Endothelial cell (in vitro differentiated cells): ENCODE measurements at regions not wholly inside any gene's neighbourhood (a gene's known extent, or its start where the extent isn't known, plus 50 kb on each side); places are given as distances from the start of the nearest gene placed in this dataset.

Experiments used
- DNase-seq: peaks from one replicate; pipeline ENCODE4 v3.0.0; 2021; ENCODE audit warnings: low spot score
- H3K27ac Mint-ChIP-seq: one replicate; pipeline ENCODE4 v1.8.0; 2021; ENCODE audit warnings: mixed read lengths, inconsistent platforms; ENCODE audit not compliant: unreplicated experiment
- H3K27me3 Mint-ChIP-seq: one replicate; pipeline ENCODE4 v1.8.0; 2021; ENCODE audit warnings: mild to moderate bottlenecking, moderate library complexity, mixed read lengths, inconsistent platforms; ENCODE audit not compliant: unreplicated experiment
- H3K36me3 Mint-ChIP-seq: one replicate; pipeline ENCODE4 v1.8.0; 2021; ENCODE audit warnings: mild to moderate bottlenecking, low read depth, mixed read lengths, inconsistent platforms; ENCODE audit not compliant: unreplicated experiment
- H3K4me1 Mint-ChIP-seq: one replicate; pipeline ENCODE4 v1.8.0; 2021; ENCODE audit warnings: mild to moderate bottlenecking, mixed read lengths, inconsistent platforms; ENCODE audit not compliant: unreplicated experiment
- H3K4me3 Mint-ChIP-seq: one replicate; pipeline ENCODE4 v1.8.0; 2021; ENCODE audit warnings: mild to moderate bottlenecking, mixed read lengths, inconsistent platforms; ENCODE audit not compliant: unreplicated experiment
- H3K9me3 Mint-ChIP-seq: one replicate; pipeline ENCODE4 v1.8.0; 2021; ENCODE audit warnings: mixed read lengths, inconsistent platforms; ENCODE audit not compliant: unreplicated experiment
- TF ChIP-seq, protein P1 (sequence below): fragments of 200-600 bp; sonication (generic); IDR thresholded peaks from one replicate; pipeline ENCODE4 v1.5.0; 2021; ENCODE audit warnings: antibody characterized with exemption; ENCODE audit not compliant: unreplicated experiment

DNA sequence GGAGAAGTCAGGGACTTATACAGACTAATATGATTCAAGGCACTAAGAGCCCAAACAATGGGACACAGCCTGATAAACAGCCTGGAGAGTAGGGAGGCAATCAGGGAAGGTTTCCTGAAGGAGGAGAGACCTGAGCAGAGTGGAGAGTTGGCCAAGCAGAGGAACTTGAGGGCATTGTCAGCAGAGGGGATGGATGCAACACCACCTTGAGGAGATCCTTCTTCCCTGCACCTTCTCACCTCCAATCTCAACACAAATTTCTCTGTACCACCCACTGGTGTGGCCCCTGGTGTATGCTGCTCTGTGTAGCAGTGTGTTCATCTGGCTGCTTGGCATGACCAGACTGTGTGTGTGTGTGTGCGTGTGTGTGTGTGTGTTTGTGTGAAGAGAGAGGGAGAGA, 146.2 kb downstream of the WDR11 start:
- no peaks in the 10 kb centered on the region for H3K9me3 Mint-ChIP-seq
- no peak for DNase-seq
- no peaks in the 10 kb centered on the region for H3K36me3 Mint-ChIP-seq
- H3K4me1 Mint-ChIP-seq, result no peaks in the 10 kb centered on the region
- TF ChIP-seq, protein P1, sequence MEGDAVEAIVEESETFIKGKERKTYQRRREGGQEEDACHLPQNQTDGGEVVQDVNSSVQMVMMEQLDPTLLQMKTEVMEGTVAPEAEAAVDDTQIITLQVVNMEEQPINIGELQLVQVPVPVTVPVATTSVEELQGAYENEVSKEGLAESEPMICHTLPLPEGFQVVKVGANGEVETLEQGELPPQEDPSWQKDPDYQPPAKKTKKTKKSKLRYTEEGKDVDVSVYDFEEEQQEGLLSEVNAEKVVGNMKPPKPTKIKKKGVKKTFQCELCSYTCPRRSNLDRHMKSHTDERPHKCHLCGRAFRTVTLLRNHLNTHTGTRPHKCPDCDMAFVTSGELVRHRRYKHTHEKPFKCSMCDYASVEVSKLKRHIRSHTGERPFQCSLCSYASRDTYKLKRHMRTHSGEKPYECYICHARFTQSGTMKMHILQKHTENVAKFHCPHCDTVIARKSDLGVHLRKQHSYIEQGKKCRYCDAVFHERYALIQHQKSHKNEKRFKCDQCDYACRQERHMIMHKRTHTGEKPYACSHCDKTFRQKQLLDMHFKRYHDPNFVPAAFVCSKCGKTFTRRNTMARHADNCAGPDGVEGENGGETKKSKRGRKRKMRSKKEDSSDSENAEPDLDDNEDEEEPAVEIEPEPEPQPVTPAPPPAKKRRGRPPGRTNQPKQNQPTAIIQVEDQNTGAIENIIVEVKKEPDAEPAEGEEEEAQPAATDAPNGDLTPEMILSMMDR, result no peak
- H3K4me3 Mint-ChIP-seq, result no peak overlapping the region
- H3K27ac Mint-ChIP-seq, result no peak overlapping the region
- H3K27me3 Mint-ChIP-seq, result peaks cover 5% of the 10 kb centered on the region

DNA sequence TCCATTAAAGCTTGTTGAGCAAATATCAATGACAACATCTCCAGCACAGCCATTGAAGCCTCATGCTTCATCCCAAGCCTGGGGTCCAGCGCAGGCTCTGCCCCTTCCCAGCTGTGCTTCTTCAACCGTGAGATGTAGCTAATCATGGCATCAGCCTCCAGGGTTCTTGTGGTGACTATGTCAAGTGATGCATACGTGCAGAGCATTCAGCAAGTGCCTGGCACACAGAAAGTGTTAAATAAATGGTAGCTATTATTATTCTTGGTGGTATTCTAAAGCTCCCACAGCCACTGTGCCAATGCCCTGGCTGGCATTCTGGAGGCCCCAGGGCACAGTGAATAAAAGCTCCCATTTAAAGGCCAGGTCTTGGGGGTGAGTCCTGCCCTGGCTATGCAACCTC, 146.6 kb downstream of the WDR11 start:
- Mint-ChIP-seq H3K4me3 (no peak overlapping the region), H3K27ac (no peak overlapping the region), H3K36me3 (no peaks in the 10 kb centered on the region), H3K27me3 (peaks cover 5% of the 10 kb centered on the region), H3K4me1 (no peaks in the 10 kb centered on the region), H3K9me3 (no peaks in the 10 kb centered on the region)
- TF ChIP-seq, protein P1, result no peak
- no peak for DNase-seq

DNA sequence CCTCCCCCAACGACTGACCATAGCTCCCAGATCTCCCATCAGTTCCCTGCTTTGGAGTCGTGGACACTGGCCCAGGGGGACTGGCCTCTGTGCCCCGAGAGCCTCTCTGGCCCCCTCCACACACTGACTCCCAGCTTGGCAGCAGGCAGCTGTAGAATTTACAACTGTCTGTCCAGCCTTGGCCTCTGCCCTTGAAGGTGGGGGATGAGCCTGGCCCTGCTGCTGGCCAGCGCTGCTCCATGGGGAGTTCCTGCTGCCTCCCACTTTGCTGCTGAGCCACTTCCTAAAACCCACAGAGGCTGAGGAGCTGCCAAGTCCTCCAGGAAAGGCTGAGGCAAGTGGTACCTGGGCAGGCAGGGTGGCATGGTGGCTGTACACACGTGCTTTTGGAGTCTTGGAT, 147.1 kb downstream of the WDR11 start:
- Mint-ChIP-seq H3K4me1 (no peaks in the 10 kb centered on the region), H3K4me3 (no peak overlapping the region), H3K27ac (no peak overlapping the region), H3K27me3 (peaks cover 7% of the 10 kb centered on the region), H3K36me3 (no peaks in the 10 kb centered on the region), H3K9me3 (no peaks in the 10 kb centered on the region)
- DNase-seq, result no peak
- TF ChIP-seq, protein P1, result no peak

DNA sequence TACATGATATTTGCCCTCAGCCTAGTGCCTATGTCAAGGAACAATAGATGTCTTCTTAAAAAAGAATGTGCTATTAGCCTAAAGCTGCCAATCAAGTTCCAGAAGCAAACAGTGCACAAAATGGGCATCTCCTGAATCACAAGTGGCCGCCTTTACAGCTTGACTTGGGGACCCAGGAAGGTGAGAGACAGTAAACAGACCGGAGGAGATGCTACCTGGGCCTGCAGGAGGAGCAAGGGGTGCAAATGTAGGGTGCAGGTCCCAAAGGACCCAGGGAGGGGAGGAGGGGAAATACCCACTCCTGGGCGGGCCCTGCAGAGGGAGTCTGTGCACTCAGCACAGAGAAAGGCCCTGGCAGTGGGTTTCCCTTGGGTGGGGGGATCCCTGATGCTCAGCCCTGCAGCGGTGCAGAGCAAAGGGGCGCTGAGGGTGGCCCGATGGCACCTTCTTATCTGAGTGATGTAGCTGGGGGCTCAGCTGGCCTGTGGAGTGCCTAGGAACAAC, 147.7 kb downstream of the WDR11 start:
- H3K27me3 Mint-ChIP-seq, result peaks cover 7% of the 10 kb centered on the region
- no peaks in the 10 kb centered on the region for H3K36me3 Mint-ChIP-seq
- TF ChIP-seq, protein P1, result no peak
- H3K4me1 Mint-ChIP-seq, result no peaks in the 10 kb centered on the region
- no peaks in the 10 kb centered on the region for H3K9me3 Mint-ChIP-seq
- no peak overlapping the region for H3K4me3 Mint-ChIP-seq
- no peak overlapping the region for H3K27ac Mint-ChIP-seq
- DNase-seq, result no peak

DNA sequence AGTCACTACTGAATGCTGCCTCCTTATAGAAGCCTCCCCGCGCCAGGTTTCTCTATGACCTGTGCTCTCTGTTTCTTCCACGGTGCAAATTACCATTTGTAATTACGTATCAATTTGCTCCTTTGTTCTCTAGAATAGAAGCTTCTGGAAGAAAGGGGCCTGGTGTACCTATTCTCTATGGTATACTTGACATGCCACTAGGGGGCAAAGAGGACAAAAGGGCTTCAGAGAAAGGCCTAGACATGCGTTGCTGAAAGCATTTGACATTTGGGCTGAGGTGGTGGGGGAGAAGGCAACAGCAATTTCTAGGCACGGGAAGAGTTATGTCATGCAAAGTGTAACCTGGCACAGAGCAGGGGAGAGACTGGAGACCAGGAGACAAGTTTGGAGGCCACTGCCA, 148.7 kb downstream of the WDR11 start:
- peaks cover 7% of the 10 kb centered on the region for H3K27me3 Mint-ChIP-seq
- TF ChIP-seq, protein P1, result no peak
- no peak overlapping the region for H3K4me3 Mint-ChIP-seq
- H3K9me3 Mint-ChIP-seq, result no peaks in the 10 kb centered on the region
- no peak for DNase-seq
- no peak overlapping the region for H3K27ac Mint-ChIP-seq
- no peaks in the 10 kb centered on the region for H3K36me3 Mint-ChIP-seq
- H3K4me1 Mint-ChIP-seq, result no peaks in the 10 kb centered on the region
